ENCODE measurements at regions not wholly inside any gene's neighbourhood (a gene's known extent, or its start where the extent isn't known, plus 50 kb on each side); places are given as distances from the start of the nearest gene placed in this dataset.

GRCh38 chr6:113006494-113006893, 659.4 kb downstream of the RFPL4B start:
- intact Hi-C loops (cut with micrococcal nuclease): no loop called here
- H3K36me3 ChIP-seq (ENCODE audit: control insufficient read depth in 1 of 2, insufficient read depth in 2 of 2, low read length in 2 of 2): no peaks in the 10 kb centered on the region
- no peak overlapping the region for H3K27ac ChIP-seq (ENCODE audit: low read depth, low read length)
- no TSS peak for BruUV-seq (replicated peaks)
- H4K20me1 ChIP-seq (ENCODE audit: insufficient read depth): no peaks in the 10 kb centered on the region
- no peak overlapping the region for H3K9ac ChIP-seq (ENCODE audit: low read length)
- no peaks in the 10 kb centered on the region for H3K9me3 ChIP-seq (ENCODE audit: control insufficient read depth in 1 of 2, insufficient read depth in 1 of 2, low read depth in 1 of 2, low read length in 2 of 2)
- ChIA-PET RAD21 (ENCODE audit: low non-redundant PET in 1 of 2, low total read pairs in 2 of 2, uncharacterized antibody in 2 of 2, unreplicated experiment in 2 of 2) (no interaction called here), CTCF (no interaction called here), POLR2A (no interaction called here)
- no peaks in the 10 kb centered on the region for H3K27me3 ChIP-seq (ENCODE audit: insufficient read depth, low read length)
- no peak overlapping the region for H3K4me3 ChIP-seq (replicated peaks in 1 of 2; ENCODE audit: low read depth in 1 of 2, low read length in 2 of 2)
- H3K9me2 ChIP-seq (ENCODE audit: insufficient read depth): no peaks in the 10 kb centered on the region
- DNase-seq (ENCODE audit: low read depth, low spot score): no peak
- H3K79me2 ChIP-seq (ENCODE audit: insufficient read depth, low read length): no peaks in the 10 kb centered on the region
- ATAC-seq: no peak
- H2AFZ ChIP-seq (ENCODE audit: low read depth, low read length, poor library complexity, severe bottlenecking): no peak overlapping the region
- no peak for TF ChIP-seq FOSL1 (IDR thresholded peaks at IDR 0.05; ENCODE audit: low read depth)
- TF ChIP-seq EGR1 (IDR thresholded peaks at IDR 0.05; ENCODE audit: low read depth): no peak
- TF ChIP-seq CBX3 (IDR thresholded peaks at IDR 0.05; ENCODE audit: low read depth): no peak
- no peak for TF ChIP-seq POLR2A (IDR thresholded peaks at IDR 0.05; ENCODE audit: borderline replicate concordance, extremely low read depth, insufficient read depth, insufficient read length)
- TF ChIP-seq JUND (IDR thresholded peaks at IDR 0.05): no peak
- TF ChIP-seq YY1 (IDR thresholded peaks at IDR 0.05; ENCODE audit: extremely low read depth, insufficient replicate concordance, low read depth, low read length): no peak
- TF ChIP-seq MAX (IDR thresholded peaks at IDR 0.05): no peak
- TF ChIP-seq ZFX (IDR thresholded peaks at IDR 0.05): no peak
- no peak for TF ChIP-seq ELF1 (IDR thresholded peaks at IDR 0.05; ENCODE audit: borderline replicate concordance, low read depth)
- TF ChIP-seq CTCF (IDR thresholded peaks at IDR 0.05 in 2 of 3, conservative IDR thresholded peaks at IDR 0.05 in 1 of 3; ENCODE audit: borderline replicate concordance in 1 of 3, insufficient read depth in 1 of 3, low read depth in 2 of 3, low read length in 2 of 3): no peak
- no peak for TF ChIP-seq EZH2 (IDR thresholded peaks at IDR 0.05)
- TF ChIP-seq SIN3A (IDR thresholded peaks at IDR 0.05; ENCODE audit: low read depth): no peak
- no peak for TF ChIP-seq POLR2AphosphoS5 (IDR thresholded peaks at IDR 0.05; ENCODE audit: low read depth, low read length)
- TF ChIP-seq SP1 (IDR thresholded peaks at IDR 0.05; ENCODE audit: low read depth): no peak
- no peak for TF ChIP-seq CEBPB (IDR thresholded peaks at IDR 0.05; ENCODE audit: low read depth)
- no peak for TF ChIP-seq ZBTB33 (IDR thresholded peaks at IDR 0.05; ENCODE audit: extremely low read depth, insufficient replicate concordance, low read length)
- TF ChIP-seq REST (IDR thresholded peaks at IDR 0.05; ENCODE audit: low read depth): no peak
- no peak for TF ChIP-seq RAD21 (IDR thresholded peaks at IDR 0.05; ENCODE audit: low read depth)
- no peak for TF ChIP-seq ZNF274 (IDR thresholded peaks at IDR 0.05; ENCODE audit: low read depth, low read length)
- no peaks in the 10 kb centered on the region for H3K4me1 ChIP-seq (ENCODE audit: control insufficient read depth in 1 of 2, insufficient read depth in 2 of 2, low read length in 2 of 2)
- no peak overlapping the region for H3K4me2 ChIP-seq (ENCODE audit: low read length)
